ENCODE measurements at regions not wholly inside any gene's neighbourhood (a gene's known extent, or its start where the extent isn't known, plus 50 kb on each side); places are given as distances from the start of the nearest gene placed in this dataset.

DNA sequence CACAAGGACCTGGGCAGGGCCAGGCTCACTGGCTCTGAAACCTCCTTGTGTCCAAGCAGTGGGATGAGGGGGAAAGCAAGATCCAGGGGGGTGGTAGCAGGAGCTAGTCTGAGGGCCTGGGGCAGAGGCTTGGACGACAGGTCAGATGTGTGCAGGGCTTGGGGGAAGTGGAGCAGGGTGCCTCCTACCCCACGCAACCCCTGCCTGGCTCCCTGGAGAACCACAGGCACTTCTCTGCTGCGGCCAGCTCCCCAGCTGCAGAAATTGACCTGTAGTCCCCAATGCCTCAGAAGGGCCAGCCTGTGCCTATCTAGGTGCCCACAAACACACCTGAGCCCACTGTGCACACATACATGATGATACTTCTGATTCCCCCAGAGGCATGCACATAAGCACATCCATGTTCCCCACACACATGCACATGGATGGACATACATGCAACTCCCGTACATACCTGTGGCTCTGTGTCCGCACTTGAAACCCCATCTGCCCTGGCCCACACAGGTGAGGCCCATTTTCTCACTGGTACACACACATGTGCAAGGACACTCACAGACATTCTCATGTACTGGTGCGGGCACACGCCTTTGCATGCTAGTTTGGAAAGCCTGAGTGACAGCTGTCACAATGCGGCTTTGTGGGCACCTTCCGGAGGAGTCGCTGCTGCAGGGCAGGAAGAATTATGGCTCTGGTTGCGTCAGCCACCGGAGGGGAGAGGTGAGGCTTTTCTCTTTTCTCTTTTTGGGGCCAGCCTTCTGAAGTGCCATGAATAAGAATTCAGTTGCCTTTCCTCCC, 247.2 kb upstream of the CSF3R start:
- TF ChIP-seq BHLHE40 (IDR thresholded peaks at IDR 0.05; ENCODE audit: borderline replicate concordance) (no peak), CTBP1 (IDR thresholded peaks at IDR 0.05; ENCODE audit: borderline replicate concordance) (no peak), TARDBP (IDR thresholded peaks at IDR 0.05) (no peak), FOXA1 (IDR thresholded peaks at IDR 0.05) (no peak), ELF4 (IDR thresholded peaks at IDR 0.05) (no peak), SP1 (IDR thresholded peaks at IDR 0.05) (no peak), NFRKB (IDR thresholded peaks at IDR 0.05) (no peak), FOXM1 (IDR thresholded peaks at IDR 0.05; ENCODE audit: borderline replicate concordance) (no peak), FOXK2 (IDR thresholded peaks at IDR 0.05) (no peak), SUZ12 (IDR thresholded peaks at IDR 0.05) (no peak), ARNT (IDR thresholded peaks at IDR 0.05) (no peak), L3MBTL2 (conservative IDR thresholded peaks at IDR 0.05) (no peak), HDGF (IDR thresholded peaks at IDR 0.05; ENCODE audit: borderline replicate concordance) (no peak), ZNF384 (IDR thresholded peaks at IDR 0.05) (no peak), LEF1 (IDR thresholded peaks at IDR 0.05; ENCODE audit: borderline replicate concordance) (no peak)
- TF ChIP-seq, protein P1, sequence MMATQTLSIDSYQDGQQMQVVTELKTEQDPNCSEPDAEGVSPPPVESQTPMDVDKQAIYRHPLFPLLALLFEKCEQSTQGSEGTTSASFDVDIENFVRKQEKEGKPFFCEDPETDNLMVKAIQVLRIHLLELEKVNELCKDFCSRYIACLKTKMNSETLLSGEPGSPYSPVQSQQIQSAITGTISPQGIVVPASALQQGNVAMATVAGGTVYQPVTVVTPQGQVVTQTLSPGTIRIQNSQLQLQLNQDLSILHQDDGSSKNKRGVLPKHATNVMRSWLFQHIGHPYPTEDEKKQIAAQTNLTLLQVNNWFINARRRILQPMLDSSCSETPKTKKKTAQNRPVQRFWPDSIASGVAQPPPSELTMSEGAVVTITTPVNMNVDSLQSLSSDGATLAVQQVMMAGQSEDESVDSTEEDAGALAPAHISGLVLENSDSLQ (IDR thresholded peaks at IDR 0.05) = no peak
- DNase-seq (ENCODE audit: extremely low spot score) = no peak
- CTCF ChIA-PET = no interaction called here
- POLR2A ChIA-PET = no interaction called here

DNA sequence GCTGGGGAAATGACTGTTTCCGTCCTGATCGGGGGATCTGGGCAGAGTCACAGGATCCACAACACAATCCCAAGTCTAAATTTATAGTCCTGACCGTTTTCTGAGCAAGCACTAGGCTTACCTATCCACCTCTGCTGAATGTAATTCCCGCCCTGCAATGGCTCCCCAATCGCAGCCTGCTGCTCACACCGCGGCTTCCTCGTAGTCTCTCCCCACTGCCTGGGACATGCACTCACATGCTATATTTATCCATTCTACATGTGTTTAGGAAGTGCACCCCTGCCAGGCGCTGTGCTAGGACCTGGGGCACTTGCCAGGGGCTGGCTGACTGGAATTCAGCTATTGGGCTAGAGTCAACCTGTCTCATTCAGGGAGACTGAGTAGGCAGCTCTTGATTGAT, 246.6 kb upstream of the CSF3R start:
- DNase-seq (ENCODE audit: extremely low spot score) = no peak
- TF ChIP-seq, protein P1 (IDR thresholded peaks at IDR 0.05) = no peak
- TF ChIP-seq CTBP1 (IDR thresholded peaks at IDR 0.05; ENCODE audit: borderline replicate concordance) = no peak
- no peak for TF ChIP-seq ZNF384 (IDR thresholded peaks at IDR 0.05)
- no peak for TF ChIP-seq SP1 (IDR thresholded peaks at IDR 0.05)
- no peak for TF ChIP-seq HDGF (IDR thresholded peaks at IDR 0.05; ENCODE audit: borderline replicate concordance)
- no peak for TF ChIP-seq FOXM1 (IDR thresholded peaks at IDR 0.05; ENCODE audit: borderline replicate concordance)
- ChIA-PET POLR2A (no interaction called here), CTCF (no interaction called here)

DNA sequence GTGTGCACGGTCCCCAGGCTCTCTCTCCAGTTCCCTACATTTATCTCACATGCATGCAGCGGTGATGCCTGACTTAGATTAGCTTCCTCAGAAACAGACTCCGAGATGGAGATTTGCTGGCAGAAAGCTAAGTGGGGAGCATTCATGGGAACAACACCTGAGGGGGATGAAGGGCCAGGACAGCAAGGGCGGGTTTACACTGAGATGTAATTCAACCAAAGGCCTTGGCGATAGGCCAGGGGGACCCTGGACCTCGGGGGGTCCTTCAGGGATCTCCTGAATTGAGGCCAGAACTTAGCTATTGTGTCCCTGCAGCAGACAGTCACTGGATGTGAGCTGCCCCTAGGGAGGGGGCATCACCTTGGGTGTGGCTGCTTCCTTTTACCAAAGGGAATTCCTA, 246.1 kb upstream of the CSF3R start:
- no peak for DNase-seq (ENCODE audit: extremely low spot score)
- ChIA-PET POLR2A (no interaction called here), CTCF (no interaction called here)
- TF ChIP-seq NFRKB (IDR thresholded peaks at IDR 0.05) = no peak
- no peak for TF ChIP-seq BHLHE40 (IDR thresholded peaks at IDR 0.05; ENCODE audit: borderline replicate concordance)
- no peak for TF ChIP-seq CTBP1 (IDR thresholded peaks at IDR 0.05; ENCODE audit: borderline replicate concordance)
- TF ChIP-seq, protein P1 (IDR thresholded peaks at IDR 0.05) = no peak
- TF ChIP-seq FOXM1 (IDR thresholded peaks at IDR 0.05; ENCODE audit: borderline replicate concordance) = no peak
- no peak for TF ChIP-seq SP1 (IDR thresholded peaks at IDR 0.05)

DNA sequence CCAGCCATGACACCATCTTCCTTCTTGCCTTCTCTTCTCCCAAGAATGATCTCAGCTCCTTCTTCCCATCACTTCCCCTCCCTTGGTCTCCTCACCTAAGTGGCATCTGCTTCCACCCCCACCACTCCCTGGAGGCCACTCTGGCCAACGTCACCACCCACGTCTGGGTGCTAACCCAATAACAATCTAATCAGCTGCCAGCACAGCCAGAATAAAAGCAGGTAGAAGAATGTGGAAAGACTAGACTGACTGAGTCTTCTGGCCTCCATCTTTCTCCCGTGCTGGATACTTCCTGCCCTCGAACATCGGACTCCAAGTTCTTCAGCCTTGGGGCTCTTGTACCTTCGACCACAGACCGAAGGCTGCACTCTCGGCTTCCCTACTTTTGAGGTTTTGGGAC, 245.3 kb upstream of the CSF3R start:
- TF ChIP-seq FOXK2 (IDR thresholded peaks at IDR 0.05) (no peak), NFRKB (IDR thresholded peaks at IDR 0.05) (no peak), HDGF (IDR thresholded peaks at IDR 0.05; ENCODE audit: borderline replicate concordance) (no peak), FOXM1 (IDR thresholded peaks at IDR 0.05; ENCODE audit: borderline replicate concordance) (no peak), ELF4 (IDR thresholded peaks at IDR 0.05) (no peak), L3MBTL2 (conservative IDR thresholded peaks at IDR 0.05) (no peak), BHLHE40 (IDR thresholded peaks at IDR 0.05; ENCODE audit: borderline replicate concordance) (no peak), FOXA1 (IDR thresholded peaks at IDR 0.05) (no peak), TARDBP (IDR thresholded peaks at IDR 0.05) (no peak), LEF1 (IDR thresholded peaks at IDR 0.05; ENCODE audit: borderline replicate concordance) (no peak), ARNT (IDR thresholded peaks at IDR 0.05) (no peak), CTBP1 (IDR thresholded peaks at IDR 0.05; ENCODE audit: borderline replicate concordance) (no peak), SUZ12 (IDR thresholded peaks at IDR 0.05) (no peak), SP1 (IDR thresholded peaks at IDR 0.05) (no peak), ZNF384 (IDR thresholded peaks at IDR 0.05) (no peak)
- TF ChIP-seq, protein P1 (IDR thresholded peaks at IDR 0.05) = no peak
- POLR2A ChIA-PET = no interaction called here
- CTCF ChIA-PET = no interaction called here

DNA sequence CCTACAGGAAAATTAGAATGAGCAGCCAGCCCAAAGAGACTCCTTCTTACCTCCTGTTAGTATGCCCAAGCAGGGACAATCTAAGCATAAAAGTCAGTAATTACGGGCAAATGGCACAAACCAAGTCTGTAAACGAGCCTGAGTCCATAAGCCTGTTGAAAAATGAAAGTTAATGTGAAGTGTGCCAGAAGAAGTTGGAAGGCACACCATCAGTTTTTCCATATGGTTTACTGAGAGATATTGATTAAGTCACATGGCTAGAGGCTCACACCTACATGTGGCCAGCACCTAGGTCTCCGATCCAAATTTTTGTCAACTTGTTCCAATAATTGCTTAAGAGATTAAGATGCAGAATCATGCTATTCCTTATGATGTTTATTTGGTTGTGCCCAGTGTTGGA, 242.4 kb upstream of the CSF3R start:
- ChIA-PET CTCF (interaction anchor here (0.5 kb wide), 1 partner anchor 9 kb away, joined by 3 read pairs; no protein-coding TSS in a partner anchor), POLR2A (no interaction called here)
- TF ChIP-seq TARDBP (IDR thresholded peaks at IDR 0.05) (no peak), SUZ12 (IDR thresholded peaks at IDR 0.05) (no peak), BHLHE40 (IDR thresholded peaks at IDR 0.05; ENCODE audit: borderline replicate concordance) (no peak), NFRKB (IDR thresholded peaks at IDR 0.05) (no peak), HDGF (IDR thresholded peaks at IDR 0.05; ENCODE audit: borderline replicate concordance) (no peak), ARNT (IDR thresholded peaks at IDR 0.05) (no peak), LEF1 (IDR thresholded peaks at IDR 0.05; ENCODE audit: borderline replicate concordance) (no peak), FOXK2 (IDR thresholded peaks at IDR 0.05) (no peak), SP1 (IDR thresholded peaks at IDR 0.05) (no peak), FOXM1 (IDR thresholded peaks at IDR 0.05; ENCODE audit: borderline replicate concordance) (no peak), FOXA1 (IDR thresholded peaks at IDR 0.05) (no peak)
- DNase-seq (ENCODE audit: extremely low spot score) = no peak

More for the DNA sequence above, 245.3 kb upstream of the CSF3R start:
- no peak for DNase-seq (ENCODE audit: extremely low spot score)
